ENCODE measurements at regions not wholly inside any gene's neighbourhood (a gene's known extent, or its start where the extent isn't known, plus 50 kb on each side); places are given as distances from the start of the nearest gene placed in this dataset.

- TF ChIP-seq RELB (IDR thresholded peaks at IDR 0.05; ENCODE audit: low read depth) (no peak), SMC3 (IDR thresholded peaks at IDR 0.05; ENCODE audit: borderline replicate concordance, low read length) (no peak), PML (IDR thresholded peaks at IDR 0.05; ENCODE audit: low read length) (no peak), E2F8 (IDR thresholded peaks at IDR 0.05; ENCODE audit: low read depth, partially characterized antibody) (no peak), JUNB (IDR thresholded peaks at IDR 0.05) (no peak), TBL1XR1 (IDR thresholded peaks at IDR 0.05; ENCODE audit: low read depth, low read length) (no peak), HDGF (IDR thresholded peaks at IDR 0.05) (no peak), NKRF (conservative IDR thresholded peaks at IDR 0.05) (no peak), MEF2A (IDR thresholded peaks at IDR 0.05; ENCODE audit: insufficient read depth, low read depth, low read length) (no peak), ZNF207 (IDR thresholded peaks at IDR 0.05; ENCODE audit: borderline replicate concordance) (no peak), STAT3 (IDR thresholded peaks at IDR 0.05; ENCODE audit: low read depth, low read length) (no peak), FOS (IDR thresholded peaks at IDR 0.05; ENCODE audit: borderline replicate concordance, extremely low read depth, insufficient read length) (no peak), USF2 (IDR thresholded peaks at IDR 0.05; ENCODE audit: borderline replicate concordance, low read depth, low read length) (no peak), EGR1 (IDR thresholded peaks at IDR 0.05; ENCODE audit: borderline replicate concordance in 1 of 2, low read depth in 2 of 2, low read length in 2 of 2) (no peak), KDM1A (IDR thresholded peaks at IDR 0.05; ENCODE audit: borderline replicate concordance) (no peak), MEF2B (IDR thresholded peaks at IDR 0.05; ENCODE audit: partially characterized antibody, poor library complexity, severe bottlenecking) (no peak), DPF2 (IDR thresholded peaks at IDR 0.05) (no peak)
- Histone ChIP-seq H3K9me3 (replicated peaks; ENCODE audit: control insufficient read depth, insufficient read depth, low read length) (no peaks in the 10 kb centered on the region), H3K27me3 (replicated peaks in 1 of 2; ENCODE audit: control insufficient read depth in 2 of 2, insufficient read depth in 2 of 2, low read length in 1 of 2) (no peaks in the 10 kb centered on the region), H3K27ac (ENCODE audit: control insufficient read depth, insufficient read depth) (no peak overlapping the region), H3K9ac (ENCODE audit: control insufficient read depth, insufficient read depth, low read length) (no peak overlapping the region), H2AFZ (ENCODE audit: control insufficient read depth, low read depth, low read length) (no peak overlapping the region), H3K4me2 (ENCODE audit: control insufficient read depth, insufficient read depth) (no peak overlapping the region), H3K4me3 (no peak overlapping the region), H3K36me3 (ENCODE audit: control insufficient read depth in 2 of 2, insufficient read depth in 2 of 2, low read length in 1 of 2) (no peaks in the 10 kb centered on the region), H3K4me1 (ENCODE audit: control insufficient read depth, insufficient read depth, low read length) (peaks cover 9% of the 10 kb centered on the region), H4K20me1 (ENCODE audit: control insufficient read depth, insufficient read depth) (no peaks in the 10 kb centered on the region), H3K79me2 (ENCODE audit: control insufficient read depth, insufficient read depth, low read length) (no peaks in the 10 kb centered on the region)
- intact Hi-C loops (cut with micrococcal nuclease; ENCODE audit: unreplicated experiment) = loop anchor here (10.0 kb wide), 1 partner anchor 691 kb away; no protein-coding TSS in a partner anchor
- ChIA-PET POLR2A (no interaction called here), SMC1A (ENCODE audit: uncharacterized antibody, unreplicated experiment) (no interaction called here), RAD21 (ENCODE audit: unreplicated experiment) (no interaction called here), CTCF (no interaction called here)
- no peak for ATAC-seq
- WGBS (ENCODE audit: insufficient coverage, insufficient replicate concordance, low lambda C conversion rate, missing lambda C conversion rate) = 69% methylated on average over 2 of the region's 2 CpGs
- BruUV-seq (replicated peaks) = no TSS peak
- in situ Hi-C loops (cut with MboI) = loop anchor here (5.0 to 10.0 kb wide), 2 partner anchors 259 to 691 kb away; no protein-coding TSS in a partner anchor
- no peak for FAIRE-seq
- DNase-seq (ENCODE audit: low read depth, low spot score) = no peak
These were observed 119.6 kb downstream of the NPY start for GRCh38 chr7:24403557-24403956.

Measured in GM12878 (cell line).